GM12878 (cell line): ENCODE measurements at regions not wholly inside any gene's neighbourhood (a gene's known extent, or its start where the extent isn't known, plus 50 kb on each side); places are given as distances from the start of the nearest gene placed in this dataset.

Experiments used
- ATAC-seq: fragments of 200-7000 bp; cut with Tn5 transposase; 3 replicates; pipeline ENCODE4 v1.9.1; 2020; ENCODE audit warnings: mild to moderate bottlenecking, moderate library complexity
- BruUV-seq: library from RNA; stranded (reverse); fragments of 400-500 nt; replicated peaks from 2 replicates; lab custom pipeline; 2021; lab: Mats Ljungman, UMichigan
- CTCF ChIA-PET: fragments of 300-600 bp; sonication (Branson Sonifier 250); formaldehyde crosslinking; extraction: SDS; loops from one replicate; lab custom pipeline; 2021; ENCODE audit warnings: inconsistent platforms; lab: Yijun Ruan, JAX
- POLR2A ChIA-PET: fragments of 350-600 bp; formaldehyde crosslinking; extraction: SDS; loops from one replicate; lab custom pipeline; 2021; ENCODE audit warnings: inconsistent platforms; lab: Charles Lee
- RAD21 ChIA-PET: fragments of 300-600 bp; sonication (Branson Sonifier 250); formaldehyde crosslinking; loops from one replicate; lab custom pipeline; 2023; ENCODE audit warnings: antibody characterized with exemption; ENCODE audit not compliant: unreplicated experiment; lab: Charles Lee
- SMC1A ChIA-PET: fragments of 300-600 bp; sonication (Branson Sonifier 250); formaldehyde crosslinking; loops from one replicate; lab custom pipeline; 2023; ENCODE audit not compliant: unreplicated experiment, uncharacterized antibody; lab: Charles Lee
- DNase-seq: peaks from one replicate; pipeline ENCODE4 v3.0.0-alpha.2; 2011; ENCODE audit warnings: low read depth, low spot score
- FAIRE-seq: peaks from 3 replicates; lab custom pipeline; 2011; peaks lifted over from hg19 to GRCh38; lab: Jason Lieb, UNC
- H2AFZ ChIP-seq: 2 replicates; pipeline ENCODE4 v1.6.0; 2011; ENCODE audit warnings: low read depth, low read length, control low read depth; ENCODE audit not compliant: control insufficient read depth
- H3K27ac ChIP-seq: 2 replicates; pipeline ENCODE4 v1.5.1; 2011; ENCODE audit warnings: control low read depth; ENCODE audit not compliant: control insufficient read depth, insufficient read depth
- H3K27me3 ChIP-seq, 2 experiments: replicated peaks in 1 of 2; 2 replicates each; pipeline versions ENCODE4 v1.6.0 to v1.6.1; 2011; ENCODE audit warnings: low read length in 1 of 2; ENCODE audit not compliant: control insufficient read depth in 2 of 2, insufficient read depth in 2 of 2
- H3K36me3 ChIP-seq, 2 experiments: 2 replicates each; pipeline ENCODE4 v1.5.1; 2011; ENCODE audit warnings: low read length in 1 of 2; ENCODE audit not compliant: control insufficient read depth in 2 of 2, insufficient read depth in 2 of 2
- H3K4me1 ChIP-seq: 2 replicates; pipeline ENCODE4 v1.6.1; 2011; ENCODE audit warnings: mild to moderate bottlenecking, low read length, moderate library complexity, mixed read lengths; ENCODE audit not compliant: control insufficient read depth, insufficient read depth
- H3K4me2 ChIP-seq: 2 replicates; pipeline ENCODE4 v1.6.0; 2011; ENCODE audit warnings: control low read depth; ENCODE audit not compliant: control insufficient read depth, insufficient read depth
- H3K4me3 ChIP-seq: fragments of 200-600 bp; sonication (generic); 2 replicates; pipeline ENCODE4 v1.5.1; 2016
- H3K79me2 ChIP-seq: 2 replicates; pipeline ENCODE4 v1.6.0; 2011; ENCODE audit warnings: low read length; ENCODE audit not compliant: control insufficient read depth, insufficient read depth
- H3K9ac ChIP-seq: 2 replicates; pipeline ENCODE4 v1.8.0; 2011; ENCODE audit warnings: low read length, control low read depth, mixed read lengths; ENCODE audit not compliant: control insufficient read depth, insufficient read depth
- H3K9me3 ChIP-seq: replicated peaks from 3 replicates; pipeline ENCODE4 v1.5.1; 2011; ENCODE audit warnings: mild to moderate bottlenecking, low read length; ENCODE audit not compliant: control insufficient read depth, insufficient read depth
- H4K20me1 ChIP-seq: 2 replicates; pipeline ENCODE4 v1.6.0; 2011; ENCODE audit not compliant: control insufficient read depth, insufficient read depth
- EZH2 ChIP-seq: IDR thresholded peaks from 2 replicates; pipeline ENCODE4 v1.6.1; 2012; ENCODE audit warnings: low read depth, mild to moderate bottlenecking, control low read depth, inconsistent platforms, low read length, borderline replicate concordance; ENCODE audit not compliant: control insufficient read depth
- LARP7 ChIP-seq: fragments of 450-650 bp; IDR thresholded peaks from 2 replicates; pipeline ENCODE4 v1.6.1; 2017; ENCODE audit warnings: mild to moderate bottlenecking
- NFYA ChIP-seq: IDR thresholded peaks from 2 replicates; pipeline ENCODE4 v1.6.1; 2011; ENCODE audit warnings: low read depth, mild to moderate bottlenecking, low read length, improper control_type of control experiment, borderline replicate concordance
- PAX5 ChIP-seq: IDR thresholded peaks from 2 replicates; pipeline ENCODE4 v1.6.1; 2011; ENCODE audit warnings: low read depth, low read length, borderline replicate concordance
- RFX5 ChIP-seq: IDR thresholded peaks from 2 replicates; pipeline ENCODE4 v1.6.1; 2011; ENCODE audit warnings: low read depth, low read length, improper control_type of control experiment
- SMAD1 ChIP-seq: fragments of 450-650 bp; IDR thresholded peaks from 2 replicates; pipeline ENCODE4 v1.6.1; 2018; ENCODE audit warnings: mild to moderate bottlenecking, low read depth; ENCODE audit not compliant: partially characterized antibody
- TCF7 ChIP-seq: IDR thresholded peaks from 2 replicates; pipeline ENCODE4 v1.6.1; 2014; ENCODE audit warnings: antibody characterized with exemption, borderline replicate concordance
- USF2 ChIP-seq: IDR thresholded peaks from 2 replicates; pipeline ENCODE4 v1.6.1; 2011; ENCODE audit warnings: low read depth, low read length, improper control_type of control experiment, borderline replicate concordance
- ZBTB11 ChIP-seq: fragments of 450-650 bp; formaldehyde crosslinking; IDR thresholded peaks from 2 replicates; pipeline ENCODE4 v1.5.0; 2022; ENCODE audit warnings: mild to moderate bottlenecking, missing genetic modification characterization
- ZBTB40 ChIP-seq: fragments of 450-650 bp; IDR thresholded peaks from 2 replicates; pipeline ENCODE4 v1.6.1; 2016; ENCODE audit warnings: mild to moderate bottlenecking, moderate library complexity, borderline replicate concordance
- ZNF207 ChIP-seq: fragments of 450-650 bp; IDR thresholded peaks from 2 replicates; pipeline ENCODE4 v1.6.1; 2014; ENCODE audit warnings: antibody characterized with exemption, mild to moderate bottlenecking, borderline replicate concordance
- WGBS: methylation state at CpG from one replicate; pipeline ENCODE4 v1.1.6; 2016; ENCODE audit warnings: low lambda C conversion rate; ENCODE audit not compliant: insufficient replicate concordance, insufficient coverage; ENCODE audit errors: missing lambda C conversion rate; 5-methylcytosine and 5-hydroxymethylcytosine counted together
- in situ Hi-C: fragments of 300-500 bp; cut with MboI; formaldehyde crosslinking; loops from 9 replicates; pipeline ENCODE4 v1.14.3; 2018; ENCODE audit warnings: mixed read lengths
- intact Hi-C: fragments of 100-400 bp; cut with micrococcal nuclease; formaldehyde crosslinking; loops from one replicate; pipeline ENCODE4 v1.14.2; 2022; ENCODE audit not compliant: unreplicated experiment

GRCh38 chr5:173493846-173494245 lies 122.6 kb downstream of the BOD1 start:
- FAIRE-seq (no peak), ATAC-seq (no peak), DNase-seq (no peak)
- no peaks in the 10 kb centered on the region for H3K36me3 ChIP-seq
- no peaks in the 10 kb centered on the region for H3K9me3 ChIP-seq
- no peak overlapping the region for H3K4me2 ChIP-seq
- H3K27me3 ChIP-seq: no peaks in the 10 kb centered on the region; a peak in 2 of 4 replicates
- in situ Hi-C loops (no loop called here), intact Hi-C loops (no loop called here)
- POLR2A ChIA-PET: interaction anchor here (0.7 kb wide), 1 partner anchor 23 kb away, joined by 6 read pairs; no protein-coding TSS in a partner anchor
- RAD21 ChIA-PET: no interaction called here
- H3K4me1 ChIP-seq: no peaks in the 10 kb centered on the region
- no peaks in the 10 kb centered on the region for H3K79me2 ChIP-seq
- no peak overlapping the region for H2AFZ ChIP-seq
- no peak overlapping the region for H3K4me3 ChIP-seq
- SMC1A ChIA-PET: no interaction called here
- no TSS peak for BruUV-seq
- H3K27ac ChIP-seq: no peak overlapping the region
- 52% methylated on average over 6 of the region's 6 CpGs for WGBS
- H3K9ac ChIP-seq: no peak overlapping the region
- H4K20me1 ChIP-seq: no peaks in the 10 kb centered on the region
- CTCF ChIA-PET: no interaction called here
- TF ChIP-seq EZH2 (no peak), ZBTB11 (no peak), TCF7 (no peak), NFYA (no peak), RFX5 (no peak), SMAD1 (no peak), PAX5 (no peak), USF2 (no peak), ZNF207 (no peak), LARP7 (no peak), ZBTB40 (no peak)
